ENCODE measurements at regions not wholly inside any gene's neighbourhood (a gene's known extent, or its start where the extent isn't known, plus 50 kb on each side); places are given as distances from the start of the nearest gene placed in this dataset.
A peak's percentile ranks its signal among the peaks of the same experiment; 100 is the strongest.

GRCh38 chr12:72189266-72189665 lies 82.9 kb upstream of the TRHDE start:
- FAIRE-seq (no peak), DNase-seq (ENCODE audit: low read depth) (peak; percentile 63)
- Histone ChIP-seq H3K27me3 (ENCODE audit: control insufficient read depth, insufficient read depth, low read length) (no peaks in the 10 kb centered on the region), H3K36me3 (ENCODE audit: control insufficient read depth, insufficient read depth, low read length) (no peaks in the 10 kb centered on the region), H3K4me3 (ENCODE audit: low read depth, low read length) (no peak overlapping the region)
- no peak for TF ChIP-seq CTCF (IDR thresholded peaks at IDR 0.05; ENCODE audit: insufficient read depth, low read length, severe bottlenecking)

DNA sequence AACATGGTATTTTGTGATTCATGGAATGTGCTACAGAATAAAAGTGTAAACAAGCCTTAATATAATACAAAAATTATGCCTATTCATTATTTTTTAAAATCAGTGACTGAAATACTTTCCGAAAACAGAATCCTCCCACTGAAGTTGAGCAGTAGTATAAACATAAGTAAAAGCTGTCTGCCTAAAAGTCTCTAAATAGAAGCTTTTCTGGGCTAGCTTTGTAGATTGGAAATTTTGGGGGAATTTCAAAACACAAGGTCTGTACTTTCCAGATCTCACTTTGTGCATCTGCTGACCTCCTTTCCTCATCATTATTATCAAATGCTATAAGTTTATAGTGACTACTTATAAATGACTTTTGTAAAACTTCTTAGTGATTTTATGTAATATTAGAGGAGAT lies 80.4 kb upstream of the TRHDE start:
- no peaks in the 10 kb centered on the region for H3K27me3 ChIP-seq (ENCODE audit: control insufficient read depth, insufficient read depth, low read length)
- no peak for TF ChIP-seq CTCF (IDR thresholded peaks at IDR 0.05; ENCODE audit: insufficient read depth, low read length, severe bottlenecking)
- DNase-seq (ENCODE audit: low read depth) (no peak), FAIRE-seq (no peak)
- no peak overlapping the region for H3K4me3 ChIP-seq (ENCODE audit: low read depth, low read length)
- no peaks in the 10 kb centered on the region for H3K36me3 ChIP-seq (ENCODE audit: control insufficient read depth, insufficient read depth, low read length)

DNA sequence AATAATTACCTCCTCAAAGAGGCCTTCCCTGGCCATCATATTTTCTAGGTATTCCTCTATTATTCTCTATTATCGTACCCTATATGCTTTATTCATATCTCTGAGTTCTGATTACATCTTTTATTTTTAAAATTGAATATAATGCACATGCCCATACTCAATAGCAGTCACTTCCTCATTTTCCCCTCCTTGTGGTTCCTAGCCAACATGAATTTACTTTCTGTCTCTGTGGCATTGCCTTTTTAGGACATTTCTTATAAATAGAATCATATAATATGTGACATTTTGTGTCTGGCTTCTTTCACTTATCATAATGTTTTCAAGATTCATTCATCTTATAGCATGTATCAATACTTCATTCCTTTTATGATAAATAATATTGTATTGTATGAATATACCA lies 74.4 kb upstream of the TRHDE start:
- H3K27me3 ChIP-seq (ENCODE audit: control insufficient read depth, insufficient read depth, low read length), result no peaks in the 10 kb centered on the region
- FAIRE-seq, result no peak
- no peak for TF ChIP-seq CTCF (IDR thresholded peaks at IDR 0.05; ENCODE audit: insufficient read depth, low read length, severe bottlenecking)
- H3K36me3 ChIP-seq (ENCODE audit: control insufficient read depth, insufficient read depth, low read length), result no peaks in the 10 kb centered on the region
- H3K4me3 ChIP-seq (ENCODE audit: low read depth, low read length), result no peak overlapping the region
- DNase-seq (ENCODE audit: low read depth), result no peak

DNA sequence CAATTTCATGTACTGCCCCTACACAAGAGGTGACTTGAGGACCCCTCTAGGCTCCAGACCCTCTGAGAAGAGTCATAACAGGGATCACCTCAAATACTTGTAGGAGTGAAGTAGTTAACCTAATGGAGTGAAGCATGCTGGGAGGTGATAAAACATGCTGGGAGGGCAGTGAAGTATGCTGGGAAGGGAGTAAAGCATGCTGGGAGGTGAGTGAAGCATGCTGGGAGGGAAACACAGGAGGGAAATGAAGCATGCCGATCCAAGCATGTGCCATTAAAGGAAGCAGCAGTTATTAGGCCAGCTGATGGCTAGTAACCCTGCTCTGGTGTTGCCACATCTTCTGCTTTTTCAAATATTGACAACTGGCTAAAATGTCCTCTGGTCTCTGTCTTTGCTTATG lies 70.7 kb upstream of the TRHDE start:
- no peak for FAIRE-seq
- no peaks in the 10 kb centered on the region for H3K36me3 ChIP-seq (ENCODE audit: control insufficient read depth, insufficient read depth, low read length)
- no peak for TF ChIP-seq CTCF (IDR thresholded peaks at IDR 0.05; ENCODE audit: insufficient read depth, low read length, severe bottlenecking)
- H3K4me3 ChIP-seq (ENCODE audit: low read depth, low read length), result no peak overlapping the region
- DNase-seq (ENCODE audit: low read depth), result no peak
- H3K27me3 ChIP-seq (ENCODE audit: control insufficient read depth, insufficient read depth, low read length), result no peaks in the 10 kb centered on the region

DNA sequence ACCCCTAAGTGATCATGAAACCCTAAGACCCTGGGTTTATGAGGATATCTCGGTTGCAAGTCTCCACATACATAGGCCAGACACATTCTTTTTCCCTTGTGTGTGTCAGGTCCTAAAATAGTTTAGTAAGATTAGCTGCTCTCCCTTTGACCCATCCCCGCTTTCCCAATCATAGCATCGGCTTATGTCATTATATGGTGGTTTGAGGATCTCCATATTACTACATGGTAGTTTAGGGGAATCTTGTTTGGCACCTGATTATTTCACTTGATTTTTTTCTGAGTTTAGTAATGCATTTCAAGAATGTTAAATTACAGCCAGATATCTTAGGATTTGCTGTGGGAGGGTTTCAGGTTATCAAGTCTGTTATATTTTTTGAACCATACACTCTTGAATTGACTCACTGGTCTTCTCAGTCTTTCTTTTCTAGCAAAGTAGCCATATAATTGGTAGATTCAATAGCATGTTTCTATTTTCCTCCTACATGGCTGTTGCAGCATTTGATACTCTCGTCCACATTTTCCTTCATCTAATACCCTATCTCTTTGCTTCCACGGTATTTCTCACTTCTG lies 68.3 kb upstream of the TRHDE start:
- no peak for FAIRE-seq
- Histone ChIP-seq H3K4me3 (ENCODE audit: low read depth, low read length) (no peak overlapping the region), H3K36me3 (ENCODE audit: control insufficient read depth, insufficient read depth, low read length) (no peaks in the 10 kb centered on the region), H3K27me3 (ENCODE audit: control insufficient read depth, insufficient read depth, low read length) (no peaks in the 10 kb centered on the region)
- no peak for TF ChIP-seq CTCF (IDR thresholded peaks at IDR 0.05; ENCODE audit: insufficient read depth, low read length, severe bottlenecking)
- DNase-seq (ENCODE audit: low read depth), result no peak

- TF ChIP-seq CTCF (IDR thresholded peaks at IDR 0.05; ENCODE audit: insufficient read depth, low read length, severe bottlenecking), result no peak
- Histone ChIP-seq H3K36me3 (ENCODE audit: control insufficient read depth, insufficient read depth, low read length) (no peaks in the 10 kb centered on the region), H3K4me3 (ENCODE audit: low read depth, low read length) (no peak overlapping the region), H3K27me3 (ENCODE audit: control insufficient read depth, insufficient read depth, low read length) (no peaks in the 10 kb centered on the region)
- no peak for FAIRE-seq
- no peak for DNase-seq (ENCODE audit: low read depth)
Observed at GRCh38 chr12:72207079-72207478, 65.1 kb upstream of the TRHDE start.

Measured in bronchial epithelial cell (primary cell).